Natural killer cell (primary cell): ENCODE measurements at regions not wholly inside any gene's neighbourhood (a gene's known extent, or its start where the extent isn't known, plus 50 kb on each side); places are given as distances from the start of the nearest gene placed in this dataset.

Experiments used
- ATAC-seq, 3 donors: fragments of 150-1000 bp in 2 of 3; fragments of 200-7000 bp in 1 of 3; cut with Tn5 transposase; 1 replicate in 1 of 3; 2 replicates in 2 of 3; pipeline ENCODE4 v1.10.0; 2021; ENCODE audit warnings: mild to moderate bottlenecking in 2 of 3, moderate library complexity in 2 of 3
- DNase-seq, 2 donors: peaks; one replicate each; pipeline versions ENCODE4 v3.0.0 to v3.0.0-alpha.2; 2013 to 2021; ENCODE audit warnings: mixed read lengths in 1 of 2
- H3K27ac ChIP-seq: one replicate; pipeline ENCODE4 v1.5.1; 2013; ENCODE audit warnings: mild to moderate bottlenecking, low read length
- H3K27me3 ChIP-seq: one replicate; pipeline ENCODE4 v1.6.1; 2013; ENCODE audit warnings: low read length; ENCODE audit not compliant: control insufficient read depth, insufficient read depth
- H3K36me3 ChIP-seq: one replicate; pipeline ENCODE4 v1.6.1; 2013; ENCODE audit warnings: low read length; ENCODE audit not compliant: control insufficient read depth, insufficient read depth
- H3K4me1 ChIP-seq: one replicate; pipeline ENCODE4 v1.6.1; 2013; ENCODE audit warnings: low read length; ENCODE audit not compliant: control insufficient read depth, insufficient read depth
- H3K4me3 ChIP-seq: one replicate; pipeline ENCODE4 v1.5.1; 2013; ENCODE audit warnings: low read length
- H3K9me3 ChIP-seq: one replicate; pipeline ENCODE4 v1.6.1; 2013; ENCODE audit warnings: low read length; ENCODE audit not compliant: control insufficient read depth, insufficient read depth
- H3K27ac Mint-ChIP-seq, 2 donors: one replicate each; pipeline ENCODE4 v1.8.0; 2022; ENCODE audit warnings: mild to moderate bottlenecking in 2 of 2, mixed read lengths in 2 of 2, moderate library complexity in 1 of 2
- H3K27me3 Mint-ChIP-seq, 2 donors: one replicate each; pipeline ENCODE4 v1.8.0; 2022; ENCODE audit warnings: low read depth in 2 of 2, mixed read lengths in 2 of 2
- H3K36me3 Mint-ChIP-seq: one replicate; pipeline ENCODE4 v1.8.0; 2022; ENCODE audit warnings: mixed read lengths
- H3K4me1 Mint-ChIP-seq, 2 donors: one replicate each; pipeline ENCODE4 v1.8.0; 2022; ENCODE audit warnings: mixed read lengths in 2 of 2
- H3K4me3 Mint-ChIP-seq: one replicate; pipeline ENCODE4 v1.8.0; 2022; ENCODE audit warnings: mild to moderate bottlenecking, moderate library complexity, mixed read lengths
- H3K9me3 Mint-ChIP-seq, 2 donors: one replicate each; pipeline ENCODE4 v1.8.0; 2022; ENCODE audit warnings: mixed read lengths in 2 of 2
- WGBS: methylation state at CpG from one replicate; pipeline ENCODE4 v1.1.7; 2013; ENCODE audit warnings: missing lambda C conversion rate; ENCODE audit not compliant: insufficient coverage; 5-methylcytosine and 5-hydroxymethylcytosine counted together
- intact Hi-C: fragments of 100-400 bp; cut with micrococcal nuclease; formaldehyde crosslinking; loops from one replicate; pipeline ENCODE4 v1.14.2; 2022
- TF ChIP-seq, protein P1 (sequence below): fragments of 200-600 bp; IDR thresholded peaks from one replicate; pipeline ENCODE4 v1.8.0; 2022; ENCODE audit warnings: antibody characterized with exemption

DNA sequence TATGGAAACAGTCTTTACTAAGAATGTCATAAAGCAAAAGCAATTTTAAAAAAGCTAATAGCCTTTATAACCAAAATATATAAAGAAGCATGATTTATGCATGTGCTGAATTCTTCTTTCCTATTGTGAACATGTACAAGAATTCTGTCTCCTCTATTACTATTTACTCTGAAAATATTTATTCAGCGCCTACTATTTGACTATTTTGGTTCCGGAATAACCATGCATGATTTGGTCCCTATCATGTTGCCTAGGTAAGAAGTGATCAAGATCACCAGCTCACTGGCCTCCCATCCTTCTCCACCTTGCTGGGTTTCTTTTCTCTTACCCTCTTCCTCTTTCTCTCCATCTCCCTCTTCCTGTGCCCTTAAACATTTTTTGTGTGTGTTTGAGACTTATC is 443.8 kb downstream of the SH3GL2 start:
- Mint-ChIP-seq H3K4me3 (no peak overlapping the region), H3K27me3 (no peaks in the 10 kb centered on the region), H3K27ac (no peak overlapping the region), H3K4me1 (no peaks in the 10 kb centered on the region), H3K9me3 (peaks cover 5 to 11% of the 10 kb centered on the region in 2 donors), H3K36me3 (no peaks in the 10 kb centered on the region)
- no peak for ATAC-seq
- H3K27ac ChIP-seq: no peak overlapping the region
- WGBS: 93% methylated on average over 2 of the region's 2 CpGs
- TF ChIP-seq, protein P1, sequence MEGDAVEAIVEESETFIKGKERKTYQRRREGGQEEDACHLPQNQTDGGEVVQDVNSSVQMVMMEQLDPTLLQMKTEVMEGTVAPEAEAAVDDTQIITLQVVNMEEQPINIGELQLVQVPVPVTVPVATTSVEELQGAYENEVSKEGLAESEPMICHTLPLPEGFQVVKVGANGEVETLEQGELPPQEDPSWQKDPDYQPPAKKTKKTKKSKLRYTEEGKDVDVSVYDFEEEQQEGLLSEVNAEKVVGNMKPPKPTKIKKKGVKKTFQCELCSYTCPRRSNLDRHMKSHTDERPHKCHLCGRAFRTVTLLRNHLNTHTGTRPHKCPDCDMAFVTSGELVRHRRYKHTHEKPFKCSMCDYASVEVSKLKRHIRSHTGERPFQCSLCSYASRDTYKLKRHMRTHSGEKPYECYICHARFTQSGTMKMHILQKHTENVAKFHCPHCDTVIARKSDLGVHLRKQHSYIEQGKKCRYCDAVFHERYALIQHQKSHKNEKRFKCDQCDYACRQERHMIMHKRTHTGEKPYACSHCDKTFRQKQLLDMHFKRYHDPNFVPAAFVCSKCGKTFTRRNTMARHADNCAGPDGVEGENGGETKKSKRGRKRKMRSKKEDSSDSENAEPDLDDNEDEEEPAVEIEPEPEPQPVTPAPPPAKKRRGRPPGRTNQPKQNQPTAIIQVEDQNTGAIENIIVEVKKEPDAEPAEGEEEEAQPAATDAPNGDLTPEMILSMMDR: no peak
- no peak for DNase-seq
- H3K9me3 ChIP-seq: no peaks in the 10 kb centered on the region
- H3K4me3 ChIP-seq: no peak overlapping the region
- no peaks in the 10 kb centered on the region for H3K27me3 ChIP-seq
- intact Hi-C loops: no loop called here
- no peaks in the 10 kb centered on the region for H3K4me1 ChIP-seq
- H3K36me3 ChIP-seq: no peaks in the 10 kb centered on the region

DNA sequence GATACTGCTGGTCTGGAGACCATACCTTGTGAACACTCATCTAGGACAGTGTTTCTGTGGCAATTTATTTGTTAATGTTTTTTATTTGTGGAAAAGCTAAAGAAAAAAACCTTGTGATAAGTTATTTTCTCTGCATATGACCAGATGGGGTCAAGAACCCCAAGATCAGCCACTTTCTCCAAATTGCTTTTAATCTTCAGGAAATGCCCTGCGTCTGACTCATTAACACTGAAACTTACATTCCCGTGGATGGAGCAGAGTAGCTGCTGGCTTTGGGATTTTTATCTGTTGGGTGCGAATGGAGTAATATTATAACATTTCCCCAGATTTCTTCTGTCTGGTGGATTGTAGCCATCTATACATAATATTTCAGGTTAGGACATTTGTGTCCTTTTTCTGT is 444.5 kb downstream of the SH3GL2 start:
- Mint-ChIP-seq H3K9me3 (peaks cover 5 to 12% of the 10 kb centered on the region in 2 donors), H3K36me3 (no peaks in the 10 kb centered on the region), H3K27me3 (no peaks in the 10 kb centered on the region), H3K4me1 (no peaks in the 10 kb centered on the region), H3K27ac (no peak overlapping the region), H3K4me3 (no peak overlapping the region)
- no peaks in the 10 kb centered on the region for H3K9me3 ChIP-seq
- no peak for DNase-seq
- TF ChIP-seq, protein P1: no peak
- no CpG with 5 or more reads among the region's 3 CpGs for whole genome bisulfite sequencing
- no peaks in the 10 kb centered on the region for H3K27me3 ChIP-seq
- H3K27ac ChIP-seq: no peak overlapping the region
- no peaks in the 10 kb centered on the region for H3K36me3 ChIP-seq
- intact Hi-C loops: no loop called here
- ATAC-seq: no peak
- H3K4me3 ChIP-seq: no peak overlapping the region
- no peaks in the 10 kb centered on the region for H3K4me1 ChIP-seq

DNA sequence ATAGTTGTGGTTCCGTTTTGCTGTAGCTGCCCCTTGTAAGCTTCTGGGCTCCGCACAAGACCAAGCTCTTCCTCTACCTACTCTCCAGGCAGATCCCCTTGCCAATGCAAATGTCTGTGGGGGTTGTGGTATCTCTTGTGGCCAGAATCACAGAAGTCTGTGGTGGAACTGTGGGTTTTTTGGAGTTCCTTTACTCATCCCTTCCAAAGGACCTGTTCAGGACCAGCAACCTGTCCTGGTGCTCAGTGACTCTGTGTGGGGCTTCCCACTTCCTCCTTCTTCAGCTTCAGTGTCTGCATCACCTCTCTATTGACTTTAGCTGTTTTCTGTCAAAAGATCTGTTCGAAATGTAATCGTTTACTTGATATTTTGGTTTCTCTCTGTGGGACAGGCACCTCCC is 441.3 kb upstream of the ADAMTSL1 start:
- Mint-ChIP-seq H3K9me3 (peaks cover 0 to 8% of the 10 kb centered on the region in 2 donors), H3K36me3 (no peaks in the 10 kb centered on the region), H3K4me1 (no peaks in the 10 kb centered on the region), H3K27ac (no peak overlapping the region), H3K4me3 (no peak overlapping the region), H3K27me3 (no peaks in the 10 kb centered on the region)
- no peak overlapping the region for H3K4me3 ChIP-seq
- no peaks in the 10 kb centered on the region for H3K27me3 ChIP-seq
- 91% methylated on average over 2 of the region's 4 CpGs for WGBS
- peaks cover 10% of the 10 kb centered on the region for H3K9me3 ChIP-seq
- DNase-seq (no peak), ATAC-seq (no peak)
- intact Hi-C loops: no loop called here
- TF ChIP-seq, protein P1: no peak
- H3K36me3 ChIP-seq: no peaks in the 10 kb centered on the region
- no peak overlapping the region for H3K27ac ChIP-seq
- H3K4me1 ChIP-seq: no peaks in the 10 kb centered on the region

DNA sequence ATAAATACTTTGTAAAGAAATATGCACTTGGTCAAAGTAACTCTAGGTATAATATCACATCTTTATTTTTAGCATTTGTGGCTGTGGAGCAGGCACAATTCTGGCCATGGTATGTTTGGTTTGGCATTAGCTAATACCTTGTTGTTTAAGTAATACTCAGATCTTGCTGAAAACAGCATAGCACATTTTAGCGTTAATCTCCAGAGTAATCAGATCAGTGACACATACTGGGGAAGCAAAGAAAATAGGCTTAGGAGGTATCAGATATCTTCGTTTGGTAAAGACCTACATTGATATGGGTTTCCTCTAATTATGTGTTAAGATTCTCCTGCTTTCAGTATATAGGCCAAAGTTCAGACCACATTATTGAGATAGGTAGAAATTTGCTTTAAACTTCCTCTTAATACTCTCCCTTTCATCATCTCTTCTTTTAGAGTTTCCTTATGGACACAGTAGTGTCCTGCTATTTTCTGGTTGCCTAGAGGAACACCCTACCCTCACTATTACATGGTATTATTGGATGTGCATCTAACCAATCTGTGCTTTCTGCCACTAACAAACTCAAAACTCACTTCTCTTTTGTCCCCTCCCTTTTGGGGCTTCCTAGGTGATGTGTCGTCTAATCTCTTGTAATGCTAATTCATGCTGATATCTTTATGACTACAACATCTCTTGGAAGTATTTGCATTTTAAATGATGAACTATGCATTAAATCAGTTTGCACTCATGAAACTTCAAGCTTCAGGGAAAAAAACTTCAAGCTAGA is 437.3 kb upstream of the ADAMTSL1 start:
- 90% methylated on average over 2 of the region's 3 CpGs for WGBS
- Histone ChIP-seq H3K27me3 (no peaks in the 10 kb centered on the region), H3K4me1 (no peaks in the 10 kb centered on the region), H3K36me3 (no peaks in the 10 kb centered on the region), H3K9me3 (peaks cover 5% of the 10 kb centered on the region), H3K4me3 (no peak overlapping the region), H3K27ac (no peak overlapping the region)
- no peaks in the 10 kb centered on the region for H3K36me3 Mint-ChIP-seq
- H3K27me3 Mint-ChIP-seq: no peaks in the 10 kb centered on the region
- H3K4me1 Mint-ChIP-seq: no peaks in the 10 kb centered on the region
- TF ChIP-seq, protein P1: no peak
- no peak overlapping the region for H3K4me3 Mint-ChIP-seq
- ATAC-seq (no peak), DNase-seq (no peak)
- H3K27ac Mint-ChIP-seq: no peak overlapping the region
- intact Hi-C loops: no loop called here
- peaks cover 0 to 3% of the 10 kb centered on the region in 2 donors for H3K9me3 Mint-ChIP-seq
